Stimulated activated naive CD8-positive, alpha-beta T cell treated with anti-CD3 and anti-CD28 coated beads, Interleukin-15, amount 100 ng/mL, for 72 hours (primary cell): ENCODE measurements at regions not wholly inside any gene's neighbourhood (a gene's known extent, or its start where the extent isn't known, plus 50 kb on each side); places are given as distances from the start of the nearest gene placed in this dataset.
"Not testable (repeated sequence)": the region's sequence is repeated elsewhere in the genome, so short reads cannot be mapped to it uniquely, and the experiment has no call there.

Source experiments
- ATAC-seq: fragments of 150-1000 bp; cut with Tn5 transposase; 2 replicates; pipeline ENCODE4 v1.10.0; 2021; ENCODE audit warnings: mild to moderate bottlenecking, moderate library complexity
- DNase-seq, 2 donors: peaks; one replicate each; pipeline ENCODE4 v3.0.0; 2021 to 2022
- H3K27ac Mint-ChIP-seq, 2 donors: one replicate each; pipeline ENCODE4 v1.8.0; 2022; ENCODE audit warnings: mild to moderate bottlenecking in 2 of 2, mixed read lengths in 2 of 2, moderate library complexity in 2 of 2
- H3K27me3 Mint-ChIP-seq: one replicate; pipeline ENCODE4 v1.8.0; 2022; ENCODE audit warnings: mixed read lengths
- H3K4me1 Mint-ChIP-seq: one replicate; pipeline ENCODE4 v1.8.0; 2022; ENCODE audit warnings: mild to moderate bottlenecking, mixed read lengths
- H3K4me3 Mint-ChIP-seq, 2 donors: one replicate each; pipeline ENCODE4 v1.8.0; 2022; ENCODE audit warnings: mild to moderate bottlenecking in 2 of 2, mixed read lengths in 2 of 2, moderate library complexity in 1 of 2
- H3K9me3 Mint-ChIP-seq, 2 donors: one replicate each; pipeline ENCODE4 v1.8.0; 2022; ENCODE audit warnings: mixed read lengths in 2 of 2

DNA sequence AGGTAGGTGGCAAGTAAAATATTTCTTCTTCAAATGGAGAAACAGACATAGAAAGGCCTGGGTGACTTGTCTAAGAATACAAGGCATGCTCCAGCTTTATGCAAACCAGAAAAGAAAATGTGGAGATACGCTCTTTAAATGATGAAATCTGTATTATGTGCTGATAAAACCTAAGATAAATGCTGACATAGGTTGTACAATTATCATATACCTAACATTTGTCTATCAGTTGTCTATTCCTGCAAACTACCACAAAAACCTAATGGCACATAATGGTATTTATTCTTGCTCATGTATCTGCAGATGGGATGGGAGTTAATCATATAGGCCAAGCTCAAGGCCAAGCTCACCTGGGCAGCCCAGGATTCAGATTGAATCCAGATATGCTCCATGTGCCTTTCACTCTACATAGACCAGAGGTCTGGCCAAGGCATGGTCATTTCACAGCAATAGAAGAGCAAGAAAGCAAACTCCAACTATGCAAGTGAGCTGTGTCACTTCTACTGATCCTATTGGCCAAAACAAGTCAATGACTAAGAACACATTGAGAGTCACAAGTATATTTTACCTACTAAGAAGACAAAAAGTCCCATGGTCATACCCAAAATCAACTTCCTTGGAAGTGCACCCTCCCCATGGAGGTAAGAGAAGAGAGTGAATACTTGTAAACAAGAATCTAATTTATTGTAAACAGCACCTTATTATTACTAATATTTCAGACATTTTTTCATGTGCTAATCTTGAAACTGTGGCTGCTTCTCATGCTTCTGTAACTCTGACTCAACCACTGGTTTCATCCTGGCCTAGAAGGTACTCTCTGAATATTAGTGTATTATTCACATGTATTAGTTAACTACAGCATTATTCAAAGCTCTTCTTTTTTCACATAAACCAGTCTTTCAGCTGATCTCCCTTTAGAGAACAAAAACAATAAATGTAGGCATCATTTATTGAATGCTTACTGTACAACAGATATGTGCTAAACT, 270.7 kb upstream of the SOX9 start:
- no peak overlapping the region for H3K4me3 Mint-ChIP-seq
- H3K27me3 Mint-ChIP-seq: no peaks in the 10 kb centered on the region
- no peaks in the 10 kb centered on the region for H3K4me1 Mint-ChIP-seq
- ATAC-seq (no peak), DNase-seq (no peak)
- no peak overlapping the region for H3K27ac Mint-ChIP-seq
- H3K9me3 Mint-ChIP-seq: peaks cover 0 to under 1% of the 10 kb centered on the region in 2 donors

DNA sequence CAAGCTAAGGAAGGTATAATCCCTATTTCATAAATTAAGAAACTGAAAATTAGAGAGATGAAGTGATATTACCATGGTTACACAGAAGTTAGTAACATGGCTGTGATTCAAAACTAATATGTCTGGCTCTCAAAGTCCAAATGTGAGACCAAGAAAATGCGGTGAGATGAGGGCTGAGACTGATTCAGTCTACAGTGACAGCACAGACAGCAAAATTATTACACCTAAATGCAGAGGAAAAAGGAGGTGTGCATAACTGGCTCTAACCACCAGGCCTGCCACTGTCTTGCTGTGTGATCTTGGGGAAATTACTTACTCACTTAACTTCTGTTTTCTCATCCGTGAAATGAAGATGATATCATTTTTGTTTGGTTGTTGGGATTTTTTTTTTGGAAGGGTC, 270.0 kb upstream of the SOX9 start:
- Mint-ChIP-seq H3K27ac (no peak overlapping the region), H3K9me3 (no peaks in the 10 kb centered on the region), H3K27me3 (no peaks in the 10 kb centered on the region), H3K4me1 (no peaks in the 10 kb centered on the region), H3K4me3 (no peak overlapping the region)
- DNase-seq: no peak
- ATAC-seq: no peak

DNA sequence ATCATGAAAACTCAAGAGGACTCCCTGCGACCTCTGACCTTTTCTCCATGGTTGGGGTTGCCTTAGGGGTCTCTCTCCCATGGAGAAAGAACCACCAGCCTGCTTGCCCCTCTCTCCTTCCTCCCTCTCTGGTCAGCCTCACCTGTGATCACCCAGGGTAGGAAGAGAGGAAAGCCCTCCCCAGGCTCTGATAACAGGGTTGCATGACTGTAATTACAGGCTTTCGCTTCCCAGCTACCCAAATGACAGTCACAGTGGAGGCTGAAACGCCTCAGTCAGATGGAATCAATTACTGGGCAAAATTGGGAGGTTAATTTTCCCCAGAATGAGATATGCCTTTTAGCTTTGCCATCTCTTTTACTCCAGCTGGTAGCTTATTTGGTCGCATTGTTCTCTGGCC, 265.8 kb upstream of the SOX9 start:
- ATAC-seq: no peak
- H3K27ac Mint-ChIP-seq: no peak overlapping the region
- DNase-seq: no peak

DNA sequence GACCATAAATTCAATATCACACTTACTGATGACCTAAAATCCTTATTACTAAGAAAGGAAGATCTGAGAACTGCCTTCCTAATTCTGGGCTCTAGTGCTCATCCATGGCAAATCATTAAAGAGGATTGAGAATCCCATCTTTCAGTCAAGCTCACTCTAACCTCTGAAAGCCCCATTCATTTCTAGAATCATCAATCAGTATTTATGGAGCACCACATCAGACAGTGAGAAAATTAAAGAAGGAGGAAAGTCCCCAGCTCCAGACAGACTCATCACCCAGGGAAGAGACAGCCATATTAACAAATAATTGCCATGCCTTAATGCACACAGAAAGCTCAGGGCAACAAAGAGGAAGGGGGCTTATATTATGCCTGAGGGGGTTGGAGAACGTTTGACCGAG, 256.1 kb upstream of the SOX9 start:
- ATAC-seq: no peak
- Mint-ChIP-seq H3K27ac (no peak overlapping the region), H3K27me3 (no peaks in the 10 kb centered on the region)

More for the DNA sequence above, 265.8 kb upstream of the SOX9 start:
- no peaks in the 10 kb centered on the region for H3K27me3 Mint-ChIP-seq
- H3K9me3 Mint-ChIP-seq: no peaks in the 10 kb centered on the region
- no peak overlapping the region for H3K4me3 Mint-ChIP-seq
- no peaks in the 10 kb centered on the region for H3K4me1 Mint-ChIP-seq

DNA sequence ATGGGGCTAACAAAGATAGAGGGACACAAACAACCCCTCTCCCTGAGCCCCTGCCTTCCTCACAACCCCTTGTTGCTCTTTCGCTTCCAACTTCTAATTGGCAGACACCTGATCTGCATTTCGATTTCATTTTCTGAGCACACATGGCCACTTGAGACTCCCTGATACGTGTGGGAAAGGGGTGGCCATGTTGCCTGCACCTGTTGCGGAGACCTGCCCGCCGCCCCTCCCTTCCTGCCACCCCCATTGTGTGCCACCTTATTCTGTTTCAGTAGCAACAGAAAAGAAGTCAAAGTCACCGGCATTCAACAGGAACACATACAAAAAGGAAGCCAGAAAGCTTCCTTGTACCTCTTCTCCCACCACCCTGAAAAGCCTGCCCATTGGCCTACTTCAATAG, 254.7 kb upstream of the SOX9 start:
- H3K27me3 Mint-ChIP-seq: no peaks in the 10 kb centered on the region
- DNase-seq: no peak
- no peaks in the 10 kb centered on the region for H3K4me1 Mint-ChIP-seq
- H3K9me3 Mint-ChIP-seq: no peaks in the 10 kb centered on the region
- no peak overlapping the region for H3K27ac Mint-ChIP-seq
- no peak overlapping the region for H3K4me3 Mint-ChIP-seq
- ATAC-seq: no peak

More for the DNA sequence above, 256.1 kb upstream of the SOX9 start:
- no peak for DNase-seq
- Mint-ChIP-seq H3K4me3 (no peak overlapping the region), H3K9me3 (no peaks in the 10 kb centered on the region), H3K4me1 (no peaks in the 10 kb centered on the region)

DNA sequence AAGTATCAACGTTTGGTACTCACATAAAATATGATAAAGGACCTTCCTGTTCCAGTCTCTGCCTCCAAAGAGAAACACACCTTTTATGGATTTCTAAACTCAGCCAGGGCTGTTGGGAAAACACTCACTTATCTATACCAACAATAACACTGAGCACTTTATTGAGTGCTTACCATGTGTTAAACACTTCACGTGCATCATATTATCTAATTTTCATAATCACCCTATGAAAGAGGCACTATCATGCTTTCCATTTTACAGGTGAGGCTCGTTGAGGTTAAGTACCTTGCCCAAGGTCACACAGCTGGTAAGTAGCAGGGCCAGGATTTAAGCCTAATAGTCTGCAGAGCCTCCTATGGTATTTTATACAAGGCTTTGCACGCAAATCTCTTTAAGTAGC, 251.5 kb upstream of the SOX9 start:
- Mint-ChIP-seq H3K4me3 (no peak overlapping the region), H3K27me3 (no peaks in the 10 kb centered on the region), H3K4me1 (no peaks in the 10 kb centered on the region), H3K27ac (no peak overlapping the region), H3K9me3 (no peaks in the 10 kb centered on the region)
- no peak for ATAC-seq
- DNase-seq: no peak

DNA sequence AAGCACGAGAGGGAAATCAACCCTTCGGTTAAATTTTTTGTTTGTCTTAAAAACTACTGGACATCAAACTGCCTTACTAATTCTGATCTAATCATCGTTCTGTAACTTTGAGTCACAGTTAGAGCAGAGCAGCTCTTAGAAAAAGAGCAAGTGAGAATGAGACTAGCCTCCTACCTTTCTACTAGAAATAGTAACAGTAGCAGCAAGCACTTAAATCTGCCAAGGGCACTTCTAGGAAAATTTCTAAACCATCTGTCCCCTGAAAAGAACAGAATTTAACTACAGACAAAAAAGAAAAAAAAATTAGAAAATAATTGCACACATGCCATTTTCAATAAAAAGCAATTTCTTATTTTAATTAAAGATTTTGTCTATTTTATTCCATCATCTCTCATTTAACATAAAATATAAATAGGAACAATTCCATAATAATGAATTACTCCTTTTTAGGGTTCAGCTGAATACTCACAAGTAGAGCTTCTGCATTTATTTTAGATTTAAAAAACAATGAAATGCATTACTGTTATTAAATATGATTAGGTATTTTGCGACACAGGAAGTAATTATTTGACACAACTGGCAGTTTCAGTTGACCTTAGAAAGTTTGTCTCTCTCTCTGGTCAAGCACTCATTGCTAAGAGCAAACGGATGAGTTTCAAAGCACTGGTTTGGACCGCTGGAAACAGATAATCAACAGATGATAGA, 250.8 kb upstream of the SOX9 start:
- H3K27me3 Mint-ChIP-seq: no peaks in the 10 kb centered on the region
- DNase-seq (no peak), ATAC-seq (no peak)
- H3K9me3 Mint-ChIP-seq: no peaks in the 10 kb centered on the region
- H3K27ac Mint-ChIP-seq: no peak overlapping the region
- no peaks in the 10 kb centered on the region for H3K4me1 Mint-ChIP-seq
- H3K4me3 Mint-ChIP-seq: no peak overlapping the region

DNA sequence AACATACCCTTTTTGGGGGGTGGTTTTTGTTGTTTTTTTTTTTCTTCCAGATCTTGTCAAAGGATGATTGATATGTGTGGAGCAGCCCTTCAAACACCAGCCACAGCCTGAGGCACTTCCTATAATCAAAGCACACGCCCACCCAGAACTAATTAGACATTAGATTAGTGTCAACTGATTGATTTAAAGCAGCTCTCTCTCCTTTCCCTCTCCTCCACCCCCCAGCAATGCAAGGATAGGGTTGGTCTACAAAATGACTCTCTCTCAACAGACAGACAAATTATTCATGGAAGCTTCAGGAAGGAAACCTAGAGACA, 250.3 kb upstream of the SOX9 start:
- Mint-ChIP-seq H3K4me1 (no peaks in the 10 kb centered on the region), H3K9me3 (no peaks in the 10 kb centered on the region), H3K4me3 (no peak overlapping the region), H3K27ac (no peak overlapping the region), H3K27me3 (no peaks in the 10 kb centered on the region)
- DNase-seq (no peak), ATAC-seq (no peak)

DNA sequence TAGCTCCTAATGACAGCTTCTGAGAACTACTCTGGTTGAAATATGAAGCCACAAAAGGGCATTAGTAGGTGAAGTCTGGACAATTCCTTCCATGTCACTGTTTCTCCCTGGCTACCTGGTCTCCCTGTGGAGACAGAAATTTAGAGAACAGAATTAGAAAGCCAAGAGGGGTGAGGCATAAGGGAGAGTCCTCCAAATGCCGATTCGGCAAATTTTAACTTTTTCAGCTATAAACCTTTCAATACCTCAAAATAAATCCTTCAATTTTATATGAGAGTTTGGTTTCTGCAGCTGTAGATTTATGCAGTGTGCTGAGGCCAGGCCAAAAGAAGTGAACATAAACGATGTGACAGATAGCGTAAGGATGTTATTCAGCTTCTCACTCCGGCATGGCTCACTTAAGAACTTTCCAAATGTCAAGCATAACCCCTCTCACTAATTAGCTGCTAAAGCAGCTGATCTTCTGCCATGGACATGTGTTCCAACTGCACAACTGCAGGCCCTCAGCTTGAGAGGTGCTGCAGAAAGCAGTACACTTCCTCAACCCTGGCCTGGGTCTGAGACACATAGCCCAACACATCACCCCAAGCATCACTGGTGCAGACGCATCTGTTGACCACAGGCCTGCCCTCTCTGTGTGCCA, 247.9 kb upstream of the SOX9 start:
- Mint-ChIP-seq H3K4me3 (no peak overlapping the region), H3K4me1 (no peaks in the 10 kb centered on the region), H3K27me3 (no peaks in the 10 kb centered on the region), H3K9me3 (no peaks in the 10 kb centered on the region), H3K27ac (no peak overlapping the region)
- DNase-seq: no peak
- ATAC-seq: no peak

DNA sequence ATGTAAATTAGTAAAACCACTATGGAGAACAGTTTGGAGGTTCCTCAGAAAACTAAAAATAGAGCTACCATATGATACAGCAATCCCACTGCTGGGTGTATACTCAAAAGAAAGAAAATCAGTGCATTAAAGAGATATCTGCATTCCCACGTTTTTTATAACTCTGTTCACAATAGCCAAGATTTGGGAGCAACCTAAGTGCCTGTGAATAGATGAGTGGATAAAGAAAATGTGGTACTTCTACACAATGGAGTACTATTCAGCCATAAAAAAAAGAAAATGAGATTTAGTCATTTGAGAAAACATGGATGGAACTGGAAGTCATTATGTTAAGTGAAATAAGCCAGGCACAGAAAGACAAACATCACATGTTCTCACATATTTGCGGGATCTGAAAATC, 246.0 kb upstream of the SOX9 start:
- not testable (repeated sequence) for ATAC-seq, H3K27ac Mint-ChIP-seq, H3K4me1 Mint-ChIP-seq, H3K4me3 Mint-ChIP-seq, DNase-seq, H3K27me3 Mint-ChIP-seq, H3K9me3 Mint-ChIP-seq

DNA sequence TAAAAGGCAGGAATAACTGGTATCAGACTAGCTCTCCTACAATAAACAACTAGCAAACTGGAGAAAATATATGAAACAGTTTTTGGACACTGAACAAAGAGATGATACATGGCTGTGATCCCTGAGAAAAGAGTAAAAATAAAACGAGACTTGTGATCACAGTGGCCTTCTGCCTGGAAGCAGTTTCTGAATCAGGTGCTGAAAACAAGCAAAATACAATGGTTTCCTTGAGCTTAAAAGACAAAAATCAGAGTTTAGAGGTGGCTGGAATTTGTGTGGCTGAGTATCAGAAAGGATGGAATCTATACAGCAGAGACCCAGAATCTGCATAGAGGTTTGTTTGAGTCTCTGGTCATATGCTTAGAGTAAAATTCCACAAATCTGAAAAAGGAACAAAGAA, 242.5 kb upstream of the SOX9 start:
- Mint-ChIP-seq H3K27ac (no peak overlapping the region), H3K4me3 (no peak overlapping the region)

DNA sequence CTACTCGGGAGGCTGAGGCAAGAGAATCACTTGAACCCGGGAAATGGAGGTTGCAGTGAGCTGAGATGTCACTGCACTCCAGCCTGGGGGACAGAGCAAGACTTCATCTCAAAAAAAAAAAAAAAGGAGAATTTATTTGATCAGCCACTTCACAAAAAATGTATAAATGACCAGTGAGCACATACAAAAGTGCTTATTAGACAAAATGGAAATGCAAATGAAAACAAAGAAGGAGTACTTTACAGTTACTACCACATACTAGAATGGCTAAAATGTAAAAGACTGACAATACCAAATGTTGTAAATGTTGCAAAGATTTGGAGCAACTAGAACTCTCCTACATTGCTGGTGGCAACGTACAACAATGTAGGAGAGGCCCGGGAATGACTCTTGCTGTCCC, 241.8 kb upstream of the SOX9 start:
- no peak overlapping the region for H3K4me3 Mint-ChIP-seq
- DNase-seq (no peak), ATAC-seq (no peak)
- H3K27ac Mint-ChIP-seq: no peak overlapping the region
- no peaks in the 10 kb centered on the region for H3K27me3 Mint-ChIP-seq
- no peaks in the 10 kb centered on the region for H3K4me1 Mint-ChIP-seq
- no peaks in the 10 kb centered on the region for H3K9me3 Mint-ChIP-seq

More for the DNA sequence above, 242.5 kb upstream of the SOX9 start:
- no peak for DNase-seq
- no peaks in the 10 kb centered on the region for H3K9me3 Mint-ChIP-seq
- no peak for ATAC-seq
- no peaks in the 10 kb centered on the region for H3K27me3 Mint-ChIP-seq
- no peaks in the 10 kb centered on the region for H3K4me1 Mint-ChIP-seq

DNA sequence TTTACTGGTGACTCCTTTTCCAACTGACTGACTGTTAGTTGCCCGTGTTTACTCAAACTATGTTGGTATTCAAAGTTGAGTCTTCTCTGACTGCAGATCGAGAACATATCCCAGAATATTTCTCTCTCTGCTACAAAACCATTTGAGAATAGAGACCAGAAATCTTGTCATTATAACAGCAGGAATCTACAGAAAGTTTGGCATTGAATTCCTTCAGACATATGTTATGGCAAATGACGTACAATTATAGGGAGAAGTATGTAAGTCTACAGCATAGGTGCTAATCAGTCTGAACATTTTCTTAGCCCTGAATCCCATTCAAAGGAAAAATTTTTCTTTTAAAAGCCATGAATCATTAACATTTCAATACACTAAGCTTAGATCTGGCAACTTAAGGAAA, 239.8 kb upstream of the SOX9 start:
- DNase-seq (no peak), ATAC-seq (no peak)
- Mint-ChIP-seq H3K4me1 (no peaks in the 10 kb centered on the region), H3K27ac (no peak overlapping the region), H3K9me3 (peaks cover 0 to 7% of the 10 kb centered on the region in 2 donors), H3K4me3 (no peak overlapping the region), H3K27me3 (no peaks in the 10 kb centered on the region)

DNA sequence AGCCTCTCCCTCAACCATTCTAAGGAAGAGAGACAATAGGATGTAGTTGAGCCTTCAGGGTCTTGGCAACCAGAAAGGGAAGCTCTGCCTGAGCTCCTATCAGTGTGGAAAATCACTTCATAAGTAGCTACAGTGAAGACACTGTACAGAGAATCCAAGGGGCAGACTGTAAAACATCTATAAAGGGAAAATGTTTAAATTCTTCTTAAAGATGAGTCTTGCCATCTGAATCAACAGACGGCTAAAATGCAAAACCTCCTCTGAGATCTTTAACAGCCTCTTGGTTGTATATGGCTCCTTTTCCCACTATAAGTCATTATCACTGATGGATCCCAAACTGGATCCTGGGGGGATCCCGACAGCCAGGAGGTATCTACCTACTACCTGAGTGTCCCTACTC, 239.2 kb upstream of the SOX9 start:
- DNase-seq: no peak
- H3K9me3 Mint-ChIP-seq: peaks cover 0 to 7% of the 10 kb centered on the region in 2 donors
- ATAC-seq: no peak
- H3K4me1 Mint-ChIP-seq: no peaks in the 10 kb centered on the region
- H3K27me3 Mint-ChIP-seq: no peaks in the 10 kb centered on the region
- no peak overlapping the region for H3K4me3 Mint-ChIP-seq
- H3K27ac Mint-ChIP-seq: no peak overlapping the region

DNA sequence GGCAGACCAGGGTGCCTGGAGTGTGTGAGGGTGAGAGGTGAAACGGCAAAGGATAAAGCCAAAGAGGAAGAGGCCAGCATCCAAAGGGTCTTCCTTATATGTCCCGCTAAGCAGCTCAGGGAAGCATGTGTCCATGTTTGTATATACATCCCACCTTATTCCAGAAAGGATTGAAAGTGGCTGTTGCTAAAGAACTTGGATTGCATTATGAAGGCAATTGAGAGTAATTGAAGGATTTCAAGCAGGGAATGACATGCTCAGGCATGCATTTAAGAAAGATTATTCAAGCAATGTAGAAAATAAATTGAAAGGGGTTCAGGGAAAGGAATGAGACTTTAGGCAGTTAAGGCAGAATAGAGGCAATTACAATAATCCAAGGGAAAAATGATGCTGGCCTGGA, 237.6 kb upstream of the SOX9 start:
- DNase-seq (no peak), ATAC-seq (no peak)
- H3K4me1 Mint-ChIP-seq: no peaks in the 10 kb centered on the region
- H3K4me3 Mint-ChIP-seq: no peak overlapping the region
- H3K9me3 Mint-ChIP-seq: peaks cover 0 to 7% of the 10 kb centered on the region in 2 donors
- no peaks in the 10 kb centered on the region for H3K27me3 Mint-ChIP-seq
- H3K27ac Mint-ChIP-seq: no peak overlapping the region

DNA sequence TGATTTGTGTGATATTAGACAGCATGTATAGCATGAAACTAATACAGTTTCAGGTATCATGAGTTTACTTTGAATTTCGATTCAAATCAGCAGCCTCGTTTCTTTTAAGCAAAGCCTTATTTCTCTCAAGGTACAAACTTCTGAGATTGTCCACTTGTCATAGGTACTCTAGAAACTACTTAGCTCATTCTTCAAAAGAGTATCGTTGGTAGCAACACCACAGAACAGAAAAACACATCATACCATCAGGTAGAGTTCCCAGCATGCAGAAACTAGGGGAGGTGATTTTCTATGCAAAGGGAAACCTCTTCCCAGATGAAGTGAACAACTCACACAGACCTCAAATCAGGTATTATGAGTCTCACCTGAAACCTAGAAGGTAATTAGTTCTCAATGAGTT, 237.0 kb upstream of the SOX9 start:
- no peak overlapping the region for H3K4me3 Mint-ChIP-seq
- no peak overlapping the region for H3K27ac Mint-ChIP-seq
- no peaks in the 10 kb centered on the region for H3K4me1 Mint-ChIP-seq
- no peaks in the 10 kb centered on the region for H3K27me3 Mint-ChIP-seq
- no peak for DNase-seq
- no peak for ATAC-seq
- H3K9me3 Mint-ChIP-seq: peaks cover 0 to 7% of the 10 kb centered on the region in 2 donors
